NCI-H1930 (cell line): ENCODE measurements at regions not wholly inside any gene's neighbourhood (a gene's known extent, or its start where the extent isn't known, plus 50 kb on each side); places are given as distances from the start of the nearest gene placed in this dataset.

Experiments used
- DNase-seq, 2 experiments: peaks; one replicate each; lab custom pipeline; 2025; lab: John Stamatoyannopoulos, UW

DNA sequence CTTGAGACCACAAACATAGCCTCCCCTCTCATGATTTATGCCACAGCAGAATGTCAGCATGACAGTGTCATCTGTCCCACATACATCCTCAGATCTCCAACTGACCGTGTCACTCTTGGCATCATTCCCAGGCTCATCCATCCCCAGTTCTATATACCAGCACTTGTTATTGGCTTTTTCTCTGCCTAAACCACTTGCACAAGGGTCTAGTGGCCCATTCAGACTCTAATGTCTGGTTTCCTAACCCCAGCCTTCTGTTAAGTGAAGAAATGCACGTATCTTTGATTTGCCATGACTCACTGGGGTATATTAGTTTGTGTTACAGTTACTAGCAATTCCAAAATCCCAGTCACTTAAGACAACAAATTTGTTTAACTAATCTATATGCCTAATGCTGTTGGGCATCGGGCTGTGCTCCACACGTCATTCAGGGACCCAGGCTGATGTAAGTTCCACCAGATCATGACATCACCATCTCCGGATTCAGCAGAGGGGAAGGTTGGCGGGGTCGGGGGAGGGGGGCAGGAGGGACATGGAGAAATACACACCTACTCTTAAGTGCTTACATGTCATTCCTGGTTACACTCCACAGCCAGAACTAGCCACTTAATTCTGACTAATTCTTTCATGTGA is 517.4 kb downstream of the BUD13 start:
- no peak for DNase-seq

GRCh38 chr11:116250155-116250554 is 522.6 kb downstream of the BUD13 start:
- no peak for DNase-seq

DNA sequence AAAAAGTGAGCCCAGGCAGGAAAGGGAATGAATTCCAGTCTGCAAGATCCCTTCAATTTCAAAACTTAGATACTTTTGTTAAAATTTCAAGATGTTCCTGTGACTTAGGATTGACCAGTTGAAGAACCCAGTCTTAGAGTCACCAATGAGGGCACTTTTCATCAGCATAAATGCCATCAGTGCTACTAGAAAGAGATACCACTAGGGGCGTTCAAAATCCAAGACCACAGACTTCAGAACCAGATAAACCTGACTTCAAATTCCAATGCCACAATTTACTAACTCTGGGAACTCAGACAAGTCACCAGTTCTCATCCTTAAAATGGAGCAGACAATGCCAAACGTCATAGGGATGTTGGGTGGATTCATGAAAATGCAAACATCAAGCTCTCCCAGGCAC is 523.2 kb downstream of the BUD13 start:
- no peak for DNase-seq

GRCh38 chr11:116244889-116245288 is 527.9 kb downstream of the BUD13 start:
- DNase-seq, result no peak

DNA sequence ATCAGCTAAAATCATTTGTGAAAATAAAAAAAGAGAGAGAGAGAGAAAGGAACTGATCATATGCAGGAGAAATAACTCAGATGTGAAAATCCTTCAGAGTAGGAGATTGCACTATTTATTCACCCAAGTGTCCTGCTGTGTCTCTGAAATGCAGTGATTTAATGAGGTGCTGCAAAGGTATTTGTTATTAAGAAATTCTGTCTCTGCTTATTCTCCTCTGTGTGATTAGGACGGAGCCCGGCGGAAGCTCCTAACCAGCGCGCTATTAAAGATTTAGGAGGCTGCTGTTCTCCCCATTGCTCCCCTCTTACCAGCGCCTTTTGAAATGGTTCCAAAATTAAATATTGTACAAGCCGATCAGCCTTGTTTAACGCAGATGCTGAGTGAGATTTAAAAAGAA is 528.3 kb downstream of the BUD13 start:
- no peak for DNase-seq

DNA sequence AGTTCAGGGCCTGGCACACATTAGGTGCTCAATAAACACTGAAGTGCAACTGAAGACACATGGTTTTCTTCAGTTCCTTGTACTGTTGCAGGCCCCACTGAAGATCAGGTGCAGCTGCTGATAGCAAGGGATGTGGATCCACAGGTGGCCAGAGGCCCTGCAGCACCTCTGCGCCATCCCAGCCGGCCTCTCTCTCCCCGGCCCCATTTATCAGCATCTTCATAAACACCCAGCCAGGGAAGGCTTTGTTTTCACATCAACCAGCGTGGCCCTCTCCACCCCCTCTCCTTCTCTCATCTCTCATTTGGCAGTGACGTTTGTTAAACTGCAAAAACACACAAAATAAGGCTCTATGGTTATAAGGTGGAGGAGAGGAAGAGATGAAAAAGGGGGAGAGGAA is 528.8 kb downstream of the BUD13 start:
- no peak for DNase-seq

DNA sequence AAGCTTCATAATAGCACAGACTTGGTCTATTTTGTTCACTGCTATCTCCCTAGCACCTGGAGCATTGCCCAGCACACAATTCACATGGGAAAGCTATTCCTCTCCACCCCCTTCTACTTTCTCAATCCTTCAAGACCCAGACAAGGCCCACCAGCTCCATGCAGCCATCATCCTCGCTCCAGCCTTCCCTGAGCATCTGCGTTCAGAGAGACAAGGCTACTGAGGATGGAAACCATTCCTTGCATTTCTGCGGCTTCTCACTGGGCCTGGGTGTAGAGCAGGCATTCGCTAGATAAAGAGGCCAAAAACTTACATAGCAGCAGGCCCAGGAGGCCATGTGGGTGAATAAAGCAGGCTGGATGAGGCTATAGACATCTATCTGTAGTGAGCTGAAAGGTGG is 530.8 kb downstream of the BUD13 start:
- no peak for DNase-seq

- no peak for DNase-seq
Observed at GRCh38 chr11:116240710-116241109, 532.1 kb downstream of the BUD13 start.

DNA sequence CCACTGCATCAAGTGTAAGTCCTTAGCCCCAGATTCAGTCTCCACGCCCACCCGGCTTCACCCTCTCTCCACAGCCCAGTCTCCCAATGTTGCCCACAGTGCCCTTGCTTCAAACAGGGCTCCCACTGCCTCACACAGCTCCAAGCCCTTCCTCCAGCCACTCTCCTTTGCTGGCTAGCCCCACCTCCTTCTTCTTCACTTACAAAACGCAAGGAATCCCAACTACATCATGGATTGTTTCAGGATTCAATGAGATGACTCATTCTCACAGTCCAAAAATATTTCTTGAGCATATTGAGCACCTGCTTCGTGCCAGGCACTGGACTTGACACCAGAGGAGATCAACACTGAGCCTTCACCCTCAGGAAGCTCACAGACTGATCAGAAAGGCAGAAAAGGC is 533.5 kb downstream of the BUD13 start:
- no peak for DNase-seq

DNA sequence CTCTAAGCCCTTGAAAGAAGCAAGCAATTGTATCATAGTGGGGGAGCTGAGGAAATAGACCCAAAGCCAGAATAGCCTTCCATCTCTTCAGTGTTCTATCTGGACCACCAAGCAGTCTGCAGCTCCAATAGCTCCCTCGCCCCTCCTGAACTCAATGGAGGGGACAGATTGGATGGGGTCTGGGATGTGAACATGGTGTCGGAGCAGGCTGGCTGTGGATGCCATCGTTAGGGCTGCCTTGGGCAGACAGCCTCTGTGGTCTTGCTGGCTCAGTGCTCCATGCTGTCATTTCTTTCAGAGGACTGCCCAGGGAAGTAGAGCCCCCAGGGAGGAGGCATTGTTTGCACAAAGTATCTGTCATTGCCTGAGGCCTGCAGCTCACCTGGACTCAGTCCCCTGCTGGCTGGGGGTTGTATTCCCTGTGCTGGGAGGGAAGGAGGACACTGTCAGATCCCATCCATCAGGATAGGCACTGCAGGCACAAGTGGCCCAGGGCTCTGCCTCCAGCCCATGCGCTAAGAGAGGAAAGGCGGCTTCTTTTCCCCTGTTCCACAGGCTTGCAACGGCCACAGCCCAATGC is 537.7 kb downstream of the BUD13 start:
- no peak for DNase-seq

- no peak for DNase-seq
Observed at GRCh38 chr11:116233561-116233960, 539.2 kb downstream of the BUD13 start.

- DNase-seq, result no peak
Observed at GRCh38 chr11:116232364-116232828, 540.4 kb downstream of the BUD13 start.

GRCh38 chr11:116231543-116231942 is 541.2 kb downstream of the BUD13 start:
- DNase-seq, result no peak

DNA sequence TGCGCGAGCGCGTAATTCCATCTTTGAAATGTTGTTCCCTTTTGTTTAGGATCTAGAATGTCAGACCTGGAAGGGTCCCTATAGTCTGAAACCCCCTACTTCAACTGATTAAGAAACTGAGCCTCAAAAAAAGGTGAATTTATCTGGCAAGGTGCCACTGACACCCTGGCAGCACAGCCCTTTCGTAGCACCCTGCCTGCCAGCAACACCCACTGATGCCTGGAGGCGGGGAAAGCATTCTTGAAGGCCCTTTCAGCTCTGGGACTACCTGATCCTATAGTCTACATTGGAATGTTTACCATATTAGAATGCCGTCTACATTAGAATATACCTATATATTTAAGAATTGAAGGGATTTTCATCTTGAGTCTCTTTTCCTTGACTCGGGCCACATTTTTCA is 542.3 kb downstream of the BUD13 start:
- no peak for DNase-seq

DNA sequence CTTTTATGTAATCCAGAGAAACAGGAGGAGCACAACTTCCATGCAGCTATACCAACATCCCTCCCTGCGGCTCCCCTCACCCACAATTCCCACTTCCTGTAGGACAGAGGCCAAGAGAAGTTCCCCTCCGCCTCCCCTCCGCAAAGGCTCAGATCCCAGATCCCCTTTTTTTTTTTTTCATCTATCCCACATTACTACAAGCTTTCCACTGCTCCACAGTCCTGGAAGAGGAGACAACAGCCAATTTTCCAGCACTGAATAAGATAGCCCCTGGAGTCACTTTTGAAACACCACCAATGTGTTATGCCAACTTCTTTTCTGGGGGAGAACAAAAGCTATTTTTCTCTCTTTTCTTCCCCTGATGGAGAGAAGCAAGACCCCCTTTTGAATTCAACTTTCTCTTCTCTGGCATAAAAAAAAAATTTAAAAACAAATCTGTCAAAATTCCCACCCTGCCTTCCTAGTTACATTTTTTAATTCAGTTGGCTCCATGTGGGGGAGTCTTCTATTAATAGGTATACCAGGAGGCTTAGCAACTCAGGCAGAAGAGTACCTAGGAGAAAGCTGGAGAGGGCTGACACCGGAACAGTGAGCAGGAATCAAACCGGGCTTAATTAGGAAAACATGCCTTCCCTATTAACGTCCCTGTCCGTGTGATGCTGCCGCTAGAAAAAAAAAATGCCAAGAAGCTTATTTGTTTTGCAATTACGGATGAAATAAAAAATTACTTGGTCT is 543.4 kb downstream of the BUD13 start:
- DNase-seq, result no peak

DNA sequence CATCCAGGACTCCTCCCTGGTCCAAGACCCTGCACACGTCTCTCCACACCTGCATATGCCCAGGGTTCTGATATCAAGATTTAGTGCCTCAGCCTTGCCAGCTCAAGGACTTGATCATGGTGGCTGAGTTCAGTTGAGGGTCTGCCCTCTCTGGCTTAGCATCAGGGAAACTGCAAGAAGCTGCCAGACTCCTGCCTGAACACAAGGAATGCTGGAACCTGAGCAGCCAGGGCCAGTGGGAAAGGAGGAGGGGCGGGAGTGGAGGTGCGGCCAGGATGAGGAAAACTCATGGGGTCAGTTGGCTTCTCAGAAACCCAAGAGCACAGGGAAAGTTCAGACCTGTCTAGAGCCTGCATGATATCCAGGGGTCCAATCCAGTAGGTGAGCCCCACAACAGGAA is 546.1 kb downstream of the BUD13 start:
- DNase-seq, result no peak

GRCh38 chr11:116225784-116226585 is 546.8 kb downstream of the BUD13 start:
- DNase-seq, result no peak

DNA sequence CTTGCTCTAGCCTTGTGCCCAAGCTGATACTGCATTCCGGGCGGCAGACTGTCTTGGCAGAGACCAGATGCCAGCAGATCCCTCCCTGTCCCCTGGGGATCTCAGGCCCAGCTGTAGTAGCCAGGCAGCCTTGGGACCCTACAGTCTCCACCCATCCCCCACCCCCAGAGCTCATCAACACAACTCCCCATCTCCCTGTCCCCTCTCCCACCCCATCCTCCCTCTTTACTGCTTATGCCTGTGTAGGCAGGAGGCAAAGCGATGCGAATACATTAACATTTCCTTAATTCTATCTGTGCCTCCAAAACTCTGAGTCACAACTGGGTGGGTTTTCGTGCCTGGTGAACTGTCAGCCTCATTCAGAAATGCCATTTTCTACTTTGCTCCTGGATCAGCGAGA is 547.6 kb downstream of the BUD13 start:
- no peak for DNase-seq

DNA sequence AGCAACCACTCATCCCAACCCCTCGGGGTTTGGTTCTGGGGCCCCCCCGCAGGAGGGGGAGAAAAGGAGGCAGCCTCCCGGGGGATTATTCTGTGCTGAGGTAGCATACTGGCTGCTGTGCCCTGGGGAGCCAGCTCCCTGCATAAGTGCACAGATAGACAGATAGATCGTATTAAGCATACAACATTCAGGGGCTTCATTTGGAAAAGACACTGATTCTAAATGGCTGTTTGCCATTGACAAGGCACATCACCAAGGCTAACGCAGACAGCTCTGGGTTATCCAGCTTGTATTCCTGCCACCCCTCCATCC is 547.9 kb downstream of the BUD13 start:
- no peak for DNase-seq

DNA sequence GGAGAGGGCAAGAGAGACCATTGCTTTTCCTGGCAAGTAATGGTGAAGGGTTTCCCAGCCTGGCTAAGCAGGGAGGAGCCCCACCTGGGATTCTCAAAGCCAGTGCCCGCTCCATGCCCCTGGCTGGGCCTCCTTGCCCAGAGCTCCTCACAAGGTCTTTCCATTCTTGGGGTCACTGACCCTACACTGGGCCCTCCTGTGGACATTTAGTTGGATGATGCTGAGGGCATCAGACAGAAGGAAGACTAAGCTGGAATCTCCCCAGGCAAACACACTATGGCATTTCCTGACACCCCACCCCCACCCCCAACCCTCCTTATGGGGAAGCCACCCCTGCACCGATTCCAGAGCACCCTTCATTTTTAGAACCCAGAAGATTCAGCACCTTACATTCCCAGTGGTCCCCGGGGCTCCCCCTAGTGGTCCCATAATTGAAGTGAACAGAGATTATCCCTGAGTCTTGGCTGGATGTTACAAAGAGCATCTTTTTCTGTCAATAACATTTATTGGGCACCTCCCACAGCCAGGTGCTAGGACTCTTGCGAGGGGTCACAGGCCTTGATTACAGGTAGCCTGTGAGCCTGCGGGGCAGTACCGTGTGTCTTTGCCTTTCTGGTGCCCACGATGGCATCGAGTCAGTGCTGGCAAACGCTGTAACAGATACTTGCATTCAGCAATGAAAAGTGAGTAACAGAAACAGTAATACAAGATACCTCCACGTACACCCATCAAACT is 548.5 kb downstream of the BUD13 start:
- DNase-seq, result peak in 1 of 2 experiments; percentile 21

- DNase-seq, result no peak
Observed at GRCh38 chr11:116221351-116221750, 551.4 kb downstream of the BUD13 start.

DNA sequence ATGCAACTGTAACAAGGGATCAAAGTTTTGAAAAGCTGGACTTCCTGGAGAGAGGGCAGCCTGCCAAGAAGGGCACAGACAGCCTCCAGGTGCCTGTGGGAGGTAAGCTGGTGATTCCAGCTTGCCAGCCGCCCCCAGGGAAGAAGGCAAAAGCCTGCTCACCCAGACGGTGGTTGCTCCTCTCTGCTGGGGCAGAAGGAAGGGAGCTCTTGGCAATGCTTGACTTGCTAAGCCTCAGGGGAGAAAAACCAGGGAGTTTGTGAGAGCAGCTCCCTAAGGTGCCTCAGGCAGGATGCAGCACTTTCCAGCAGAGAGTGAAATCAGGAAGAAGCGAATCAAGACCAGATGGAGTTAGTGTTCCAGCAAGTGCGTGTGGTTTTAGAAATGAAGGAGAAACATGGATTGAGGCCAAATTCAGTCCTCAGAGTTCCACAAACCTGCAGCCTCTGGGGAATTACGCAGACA is 553.6 kb downstream of the BUD13 start:
- no peak for DNase-seq
